ENCODE measurements at regions not wholly inside any gene's neighbourhood (a gene's known extent, or its start where the extent isn't known, plus 50 kb on each side); places are given as distances from the start of the nearest gene placed in this dataset.

GRCh38 chr5:173829826-173830225 is 58.3 kb upstream of the CPEB4 start:
- WGBS (ENCODE audit: low lambda C conversion rate, missing lambda C conversion rate) = 66% methylated on average over 5 of the region's 5 CpGs
- Histone ChIP-seq H3K27ac (no peak overlapping the region), H3K4me2 (no peak overlapping the region), H3K36me3 (replicated peaks; ENCODE audit: insufficient read depth, low read depth) (no peaks in the 10 kb centered on the region), H3K79me2 (no peaks in the 10 kb centered on the region), H3K4me1 (ENCODE audit: insufficient read depth) (peaks cover 15% of the 10 kb centered on the region), H3K9me2 (replicated peaks; ENCODE audit: insufficient read depth) (no peaks in the 10 kb centered on the region), H4K20me1 (ENCODE audit: insufficient read depth, poor library complexity, severe bottlenecking) (no peaks in the 10 kb centered on the region), H2AFZ (no peak overlapping the region), H3K27me3 (no peaks in the 10 kb centered on the region), H3K4me3 (no peak overlapping the region), H3K9me3 (ENCODE audit: low read depth) (no peaks in the 10 kb centered on the region)
- TF ChIP-seq, protein P1, sequence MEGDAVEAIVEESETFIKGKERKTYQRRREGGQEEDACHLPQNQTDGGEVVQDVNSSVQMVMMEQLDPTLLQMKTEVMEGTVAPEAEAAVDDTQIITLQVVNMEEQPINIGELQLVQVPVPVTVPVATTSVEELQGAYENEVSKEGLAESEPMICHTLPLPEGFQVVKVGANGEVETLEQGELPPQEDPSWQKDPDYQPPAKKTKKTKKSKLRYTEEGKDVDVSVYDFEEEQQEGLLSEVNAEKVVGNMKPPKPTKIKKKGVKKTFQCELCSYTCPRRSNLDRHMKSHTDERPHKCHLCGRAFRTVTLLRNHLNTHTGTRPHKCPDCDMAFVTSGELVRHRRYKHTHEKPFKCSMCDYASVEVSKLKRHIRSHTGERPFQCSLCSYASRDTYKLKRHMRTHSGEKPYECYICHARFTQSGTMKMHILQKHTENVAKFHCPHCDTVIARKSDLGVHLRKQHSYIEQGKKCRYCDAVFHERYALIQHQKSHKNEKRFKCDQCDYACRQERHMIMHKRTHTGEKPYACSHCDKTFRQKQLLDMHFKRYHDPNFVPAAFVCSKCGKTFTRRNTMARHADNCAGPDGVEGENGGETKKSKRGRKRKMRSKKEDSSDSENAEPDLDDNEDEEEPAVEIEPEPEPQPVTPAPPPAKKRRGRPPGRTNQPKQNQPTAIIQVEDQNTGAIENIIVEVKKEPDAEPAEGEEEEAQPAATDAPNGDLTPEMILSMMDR (IDR thresholded peaks at IDR 0.05; ENCODE audit: poor library complexity) = no peak
- TF ChIP-seq EZH2phosphoT487 (IDR thresholded peaks at IDR 0.05; ENCODE audit: low read depth, severe bottlenecking, unreplicated experiment) (no peak), EZH2 (IDR thresholded peaks at IDR 0.05; ENCODE audit: borderline replicate concordance) (no peak)
- peak; percentile 17 for DNase-seq (ENCODE audit: low spot score)

DNA sequence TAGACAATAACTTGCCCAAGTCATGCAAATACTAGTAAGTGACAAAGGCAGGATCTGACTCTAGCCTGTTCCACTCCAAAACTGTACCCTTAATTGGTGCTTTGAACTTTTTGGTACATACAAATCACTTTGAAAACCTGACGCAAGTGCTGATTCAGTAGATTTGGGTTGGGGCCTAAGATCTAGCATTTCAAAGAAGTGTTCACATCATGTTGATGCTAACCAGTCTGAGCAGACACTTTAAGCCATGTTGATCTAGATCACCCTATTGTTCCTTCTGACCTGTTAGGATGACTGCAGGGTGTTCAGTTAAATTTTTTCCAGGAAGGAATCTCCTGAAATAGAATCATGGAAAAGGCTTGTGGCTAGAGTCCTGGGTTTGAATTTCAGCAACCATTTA is 57.7 kb upstream of the CPEB4 start:
- Histone ChIP-seq H4K20me1 (ENCODE audit: insufficient read depth, poor library complexity, severe bottlenecking) (no peaks in the 10 kb centered on the region), H2AFZ (no peak overlapping the region), H3K4me1 (ENCODE audit: insufficient read depth) (peaks cover 9% of the 10 kb centered on the region), H3K4me2 (no peak overlapping the region), H3K9me2 (replicated peaks; ENCODE audit: insufficient read depth) (no peaks in the 10 kb centered on the region), H3K36me3 (replicated peaks; ENCODE audit: insufficient read depth, low read depth) (no peaks in the 10 kb centered on the region), H3K79me2 (no peaks in the 10 kb centered on the region), H3K27me3 (no peaks in the 10 kb centered on the region), H3K9me3 (ENCODE audit: low read depth) (no peaks in the 10 kb centered on the region), H3K27ac (no peak overlapping the region), H3K4me3 (no peak overlapping the region)
- no peak for TF ChIP-seq EZH2 (IDR thresholded peaks at IDR 0.05; ENCODE audit: borderline replicate concordance)
- TF ChIP-seq, protein P1 (IDR thresholded peaks at IDR 0.05; ENCODE audit: poor library complexity) = no peak
- TF ChIP-seq EZH2phosphoT487 (IDR thresholded peaks at IDR 0.05; ENCODE audit: low read depth, severe bottlenecking, unreplicated experiment) = no peak
- no peak for DNase-seq (ENCODE audit: low spot score)
- WGBS (ENCODE audit: low lambda C conversion rate, missing lambda C conversion rate) = 82% methylated on average over 1 of the region's 1 CpG

DNA sequence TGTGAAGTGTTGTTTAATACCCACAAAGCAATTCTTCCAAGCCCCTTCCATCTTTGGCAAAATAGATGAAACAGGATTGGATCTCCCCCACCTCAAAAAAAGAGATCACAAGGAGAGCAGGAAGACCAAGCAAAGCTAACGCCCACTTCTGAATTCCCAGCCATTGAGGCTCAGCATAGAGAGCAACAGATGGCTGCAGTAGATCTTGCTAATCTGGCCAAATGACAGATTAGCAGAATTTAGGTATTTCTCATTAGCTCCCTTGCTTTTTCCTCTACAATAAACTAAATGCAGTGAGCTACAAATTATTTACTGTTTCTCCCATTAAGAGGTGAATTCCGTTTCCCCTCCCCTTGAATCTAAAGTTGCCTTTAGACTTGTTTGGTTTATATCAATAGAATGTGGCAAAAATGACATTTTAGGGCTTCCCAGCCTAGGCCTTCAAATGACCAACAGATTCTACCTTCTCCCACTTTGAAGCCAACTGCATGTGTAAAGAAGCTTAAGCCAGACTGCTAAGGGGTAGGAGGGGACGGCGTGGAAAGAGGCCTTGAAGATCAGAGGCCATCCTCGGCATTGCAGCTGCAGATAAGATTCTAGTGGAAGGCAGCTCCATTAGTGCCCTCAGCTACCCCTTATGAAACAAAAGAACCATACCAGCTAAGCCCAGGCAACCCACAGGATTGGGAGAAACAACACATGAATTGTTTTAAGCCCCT is 56.8 kb upstream of the CPEB4 start:
- H3K27me3 ChIP-seq = no peaks in the 10 kb centered on the region
- no peaks in the 10 kb centered on the region for H3K9me3 ChIP-seq (ENCODE audit: low read depth)
- WGBS (ENCODE audit: low lambda C conversion rate, missing lambda C conversion rate) = 77% methylated on average over 5 of the region's 5 CpGs
- no peak overlapping the region for H2AFZ ChIP-seq
- no peaks in the 10 kb centered on the region for H3K9me2 ChIP-seq (replicated peaks; ENCODE audit: insufficient read depth)
- H3K4me2 ChIP-seq = no peak overlapping the region
- DNase-seq (ENCODE audit: low spot score) = no peak
- no peaks in the 10 kb centered on the region for H3K79me2 ChIP-seq
- TF ChIP-seq EZH2 (IDR thresholded peaks at IDR 0.05; ENCODE audit: borderline replicate concordance) (no peak), EZH2phosphoT487 (IDR thresholded peaks at IDR 0.05; ENCODE audit: low read depth, severe bottlenecking, unreplicated experiment) (no peak)
- TF ChIP-seq, protein P1 (IDR thresholded peaks at IDR 0.05; ENCODE audit: poor library complexity) = no peak
- no peaks in the 10 kb centered on the region for H4K20me1 ChIP-seq (ENCODE audit: insufficient read depth, poor library complexity, severe bottlenecking)
- peaks cover under 1% of the 10 kb centered on the region for H3K4me1 ChIP-seq (ENCODE audit: insufficient read depth)
- H3K36me3 ChIP-seq (replicated peaks; ENCODE audit: insufficient read depth, low read depth) = no peaks in the 10 kb centered on the region
- no peak overlapping the region for H3K27ac ChIP-seq
- H3K4me3 ChIP-seq = no peak overlapping the region

Data from hepatocyte (in vitro differentiated cells).